H1 (cell line): ENCODE measurements at regions not wholly inside any gene's neighbourhood (a gene's known extent, or its start where the extent isn't known, plus 50 kb on each side); places are given as distances from the start of the nearest gene placed in this dataset.

Experiments used
- CTCF ChIA-PET: fragments of 300-600 bp; sonication (Branson Sonifier 250); formaldehyde crosslinking; loops from one replicate; lab custom pipeline; 2021; ENCODE audit not compliant: partially characterized antibody; lab: Charles Lee
- POLR2A ChIA-PET: fragments of 300-600 bp; sonication (Branson Sonifier 250); formaldehyde crosslinking; loops from one replicate; lab custom pipeline; 2021; ENCODE audit warnings: inconsistent platforms; ENCODE audit not compliant: partially characterized antibody; lab: Charles Lee
- DNase-seq, 2 experiments: peaks; one replicate each; pipeline versions ENCODE4 v3.0.0 to v3.0.0-alpha.2; 2010 to 2022; ENCODE audit warnings: low spot score in 2 of 2, low read depth in 1 of 2, mixed read lengths in 1 of 2
- FAIRE-seq: peaks from 2 replicates; lab custom pipeline; 2011; peaks lifted over from hg19 to GRCh38; lab: Jason Lieb, UNC
- H2AFZ ChIP-seq: 2 replicates; pipeline ENCODE4 v1.8.1; 2012; ENCODE audit warnings: low read length, inconsistent platforms
- H2AK5ac ChIP-seq: 2 replicates; pipeline ENCODE4 v1.6.1; 2013; ENCODE audit warnings: low read depth, low read length
- H2BK120ac ChIP-seq: replicated peaks from 2 replicates; pipeline ENCODE3; 2013; ENCODE audit warnings: low read depth, low read length, inconsistent platforms
- H2BK12ac ChIP-seq: 2 replicates; pipeline ENCODE4 v1.6.1; 2013; ENCODE audit warnings: low read depth, low read length
- H2BK15ac ChIP-seq: 2 replicates; pipeline ENCODE4 v1.6.1; 2013; ENCODE audit warnings: low read length
- H2BK20ac ChIP-seq: 2 replicates; pipeline ENCODE4 v1.6.1; 2013; ENCODE audit warnings: low read length
- H2BK5ac ChIP-seq: 2 replicates; pipeline ENCODE4 v1.6.1; 2013; ENCODE audit warnings: low read depth, low read length
- H3K14ac ChIP-seq: 2 replicates; pipeline ENCODE4 v1.6.1; 2013; ENCODE audit warnings: inconsistent platforms; ENCODE audit not compliant: insufficient read length
- H3K18ac ChIP-seq: 2 replicates; pipeline ENCODE4 v1.6.1; 2013; ENCODE audit warnings: low read length; ENCODE audit errors: extremely low read depth
- H3K23ac ChIP-seq: 2 replicates; pipeline ENCODE4 v1.6.1; 2013; ENCODE audit warnings: inconsistent platforms; ENCODE audit not compliant: insufficient read length
- H3K23me2 ChIP-seq: 2 replicates; pipeline ENCODE4 v1.6.1; 2013; ENCODE audit warnings: low read depth, low read length
- H3K27ac ChIP-seq: 2 replicates; pipeline ENCODE4 v1.6.1; 2011; ENCODE audit warnings: low read depth, low read length, inconsistent platforms
- H3K27me3 ChIP-seq, 4 experiments: replicated peaks in 1 of 4; 1 replicate in 1 of 4; 2 replicates in 3 of 4; pipeline versions ENCODE4 v1.6.1 to v1.8.1; 2011 to 2013; ENCODE audit warnings: low read length in 3 of 4, mild to moderate bottlenecking in 3 of 4, inconsistent platforms in 2 of 4, mixed read lengths in 2 of 4, moderate library complexity in 1 of 4; ENCODE audit not compliant: control insufficient read depth in 3 of 4, insufficient read depth in 3 of 4; ENCODE audit errors: extremely low read depth in 1 of 4
- H3K36me3 ChIP-seq, 4 experiments: 2 replicates each; pipeline versions ENCODE4 v1.6.1 to v1.8.1; 2011 to 2013; ENCODE audit warnings: mild to moderate bottlenecking in 4 of 4, low read length in 3 of 4, moderate library complexity in 2 of 4, control low read depth in 1 of 4, inconsistent platforms in 1 of 4; ENCODE audit not compliant: insufficient read depth in 4 of 4, control insufficient read depth in 2 of 4
- H3K4ac ChIP-seq: replicated peaks from 2 replicates; pipeline ENCODE3; 2013; ENCODE audit warnings: low read length, low read depth, mixed read lengths, inconsistent platforms; ENCODE audit not compliant: insufficient read length
- H3K4me1 ChIP-seq, 4 experiments: replicated peaks in 1 of 4; 1 replicate in 1 of 4; 2 replicates in 3 of 4; pipeline versions ENCODE4 v1.6.1 to v1.8.1; 2011 to 2013; ENCODE audit warnings: low read length in 3 of 4, inconsistent platforms in 2 of 4, mixed read lengths in 1 of 4; ENCODE audit not compliant: insufficient read depth in 4 of 4, control insufficient read depth in 3 of 4
- H3K4me2 ChIP-seq, 2 experiments: 2 replicates each; pipeline versions ENCODE4 v1.6.1 to v1.8.1; 2011 to 2013; ENCODE audit warnings: low read depth in 2 of 2, low read length in 2 of 2, control low read depth in 1 of 2, inconsistent platforms in 1 of 2, mild to moderate bottlenecking in 1 of 2; ENCODE audit not compliant: insufficient read depth in 1 of 2
- H3K4me3 ChIP-seq, 4 experiments: fragments of 200-600, 300-600 bp in 1 of 4; sonication (generic), shearing (Covaris generic), sonication (Bioruptor Twin) in 1 of 4; 2 replicates each; pipeline versions ENCODE4 v1.5.1 to v1.8.1; 2011 to 2016; ENCODE audit warnings: low read length in 4 of 4, low read depth in 3 of 4, control low read depth in 2 of 4, inconsistent platforms in 2 of 4, mild to moderate bottlenecking in 2 of 4, mixed read lengths in 1 of 4, moderate library complexity in 1 of 4; ENCODE audit not compliant: insufficient read depth in 2 of 4; ENCODE audit errors: extremely low read depth in 1 of 4
- H3K56ac ChIP-seq: replicated peaks from 2 replicates; pipeline ENCODE3; 2013; ENCODE audit warnings: low read depth, mild to moderate bottlenecking, mixed read lengths, low read length, inconsistent platforms; ENCODE audit not compliant: insufficient read length
- H3K79me1 ChIP-seq: 2 replicates; pipeline ENCODE4 v1.6.1; 2013; ENCODE audit warnings: low read depth, low read length, control low read depth
- H3K79me2 ChIP-seq, 2 experiments: 2 replicates each; pipeline versions ENCODE4 v1.6.1 to v1.8.1; 2012 to 2013; ENCODE audit warnings: low read length in 2 of 2, mild to moderate bottlenecking in 2 of 2, inconsistent platforms in 1 of 2; ENCODE audit not compliant: insufficient read depth in 2 of 2, control insufficient read depth in 1 of 2
- H3K9ac ChIP-seq, 4 experiments: replicated peaks in 1 of 4; 1 replicate in 1 of 4; 2 replicates in 3 of 4; pipeline versions ENCODE4 v1.6.1 to v1.8.1; 2011 to 2013; ENCODE audit warnings: low read depth in 3 of 4, low read length in 3 of 4, control low read depth in 2 of 4, mild to moderate bottlenecking in 2 of 4, moderate library complexity in 2 of 4, inconsistent platforms in 1 of 4; ENCODE audit errors: extremely low read depth in 1 of 4
- H3K9me3 ChIP-seq, 2 experiments: 2 replicates each; pipeline versions ENCODE4 v1.6.1 to v1.8.1; 2012 to 2013; ENCODE audit warnings: mild to moderate bottlenecking in 2 of 2, moderate library complexity in 2 of 2, control low read depth in 1 of 2, inconsistent platforms in 1 of 2, low read depth in 1 of 2, low read length in 1 of 2, mixed read lengths in 1 of 2; ENCODE audit not compliant: insufficient read depth in 2 of 2
- H4K20me1 ChIP-seq, 2 experiments: replicated peaks in 1 of 2; 2 replicates each; pipeline versions ENCODE3 to v1.8.1; 2011 to 2013; ENCODE audit warnings: inconsistent platforms in 2 of 2, low read length in 2 of 2, mild to moderate bottlenecking in 1 of 2; ENCODE audit not compliant: insufficient read depth in 2 of 2, control insufficient read depth in 1 of 2
- H4K5ac ChIP-seq: 2 replicates; pipeline ENCODE4 v1.6.1; 2013; ENCODE audit warnings: low read length, low read depth, mixed read lengths, inconsistent platforms; ENCODE audit not compliant: insufficient read length
- H4K8ac ChIP-seq: 2 replicates; pipeline ENCODE4 v1.8.0; 2013; ENCODE audit warnings: mild to moderate bottlenecking, moderate library complexity, low read length, inconsistent platforms; ENCODE audit not compliant: insufficient read depth; ENCODE audit errors: extremely low read depth
- H4K91ac ChIP-seq: replicated peaks from 2 replicates; pipeline ENCODE3; 2013; ENCODE audit warnings: low read length, mixed read lengths, inconsistent platforms; ENCODE audit not compliant: insufficient read length
- BCL11A ChIP-seq, 2 experiments: IDR thresholded peaks; one replicate each; pipeline ENCODE4 v1.6.1; 2011; ENCODE audit warnings: low read depth in 2 of 2, low read length in 2 of 2, mild to moderate bottlenecking in 2 of 2
- FOSL1 ChIP-seq: IDR thresholded peaks from 2 replicates; pipeline ENCODE4 v1.6.1; 2011; ENCODE audit warnings: mild to moderate bottlenecking, low read depth, low read length, moderate library complexity; ENCODE audit not compliant: insufficient read depth
- HDAC2 ChIP-seq, 2 experiments: fragments of 300-600 bp in 1 of 2; sonication (generic) in 1 of 2; IDR thresholded peaks; 2 replicates each; pipeline ENCODE4 v1.6.1; 2011 to 2012; ENCODE audit warnings: low read depth in 2 of 2, low read length in 2 of 2, mild to moderate bottlenecking in 2 of 2, moderate library complexity in 2 of 2, borderline replicate concordance in 1 of 2, inconsistent platforms in 1 of 2
- KDM4A ChIP-seq: IDR thresholded peaks from one replicate; pipeline ENCODE4 v1.7.1; 2012; ENCODE audit warnings: low read depth, mild to moderate bottlenecking, moderate library complexity, low read length, inconsistent platforms; ENCODE audit not compliant: severe bottlenecking
- MAFK ChIP-seq: IDR thresholded peaks from 2 replicates; pipeline ENCODE4 v1.6.1; 2012; ENCODE audit warnings: low read depth, mild to moderate bottlenecking, improper control_type of control experiment, low read length
- NRF1 ChIP-seq: IDR thresholded peaks from 2 replicates; pipeline ENCODE4 v1.6.1; 2011; ENCODE audit warnings: mild to moderate bottlenecking, low read depth, low read length, improper control_type of control experiment
- WGBS, 2 experiments: shearing (Covaris generic) in 1 of 2; methylation state at CpG; one replicate each; pipeline versions ENCODE4 v1.1.6 to v1.1.7; 2013 to 2015; ENCODE audit warnings: low lambda C conversion rate in 2 of 2, mixed read lengths in 2 of 2, inconsistent platforms in 1 of 2, low coverage in 1 of 2, missing lambda C conversion rate in 1 of 2; ENCODE audit not compliant: insufficient replicate concordance in 2 of 2, insufficient coverage in 1 of 2, insufficient read length in 1 of 2; ENCODE audit errors: extremely low coverage in 1 of 2, missing lambda C conversion rate in 1 of 2; 5-methylcytosine and 5-hydroxymethylcytosine counted together

DNA sequence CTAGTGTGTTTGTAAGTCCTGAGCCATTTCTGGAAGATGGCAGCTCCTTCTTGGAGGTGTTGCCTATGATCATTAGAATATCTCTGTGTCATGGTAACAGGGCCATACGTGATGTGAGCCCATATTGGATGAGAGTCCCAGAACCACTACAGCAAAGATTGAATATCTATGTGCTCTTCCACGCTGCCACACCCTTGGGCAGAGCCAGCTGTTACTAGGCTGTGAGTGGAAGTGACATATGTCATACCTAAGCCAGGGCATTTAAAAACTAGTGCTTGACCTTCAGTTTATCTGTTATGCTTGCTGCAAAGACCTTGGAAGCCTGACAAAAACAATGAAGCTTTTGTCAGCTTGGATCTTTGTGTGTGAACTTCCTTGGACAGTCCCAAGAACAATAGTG, 495.1 kb upstream of the CCDC196 start:
- H2BK12ac ChIP-seq, result no peak overlapping the region
- FAIRE-seq (no peak), DNase-seq (no peak)
- H3K23me2 ChIP-seq, result peaks cover 3% of the 10 kb centered on the region; the same call in 1 of the 2 replicates
- no peak overlapping the region for H2AK5ac ChIP-seq
- TF ChIP-seq HDAC2 (IDR thresholded peaks at IDR 0.05; ENCODE audit: borderline replicate concordance in 1 of 2, low read depth in 2 of 2, low read length in 2 of 2) (no peak), FOSL1 (no peak), MAFK (no peak), BCL11A (IDR thresholded peaks at IDR 0.05; ENCODE audit: low read depth in 2 of 2, low read length in 2 of 2) (no peak), KDM4A (no peak), NRF1 (no peak)
- no peak overlapping the region for H3K23ac ChIP-seq
- H2AFZ ChIP-seq, result 0 out of 2 replicates have a peak overlapping the region, but pooled peaks have one; percentile 3
- H4K91ac ChIP-seq, result no peak overlapping the region
- H2BK20ac ChIP-seq, result no peak overlapping the region
- no peak overlapping the region for H3K14ac ChIP-seq
- no peaks in the 10 kb centered on the region for H3K27me3 ChIP-seq
- no peak overlapping the region for H3K4me3 ChIP-seq
- no peaks in the 10 kb centered on the region for H4K20me1 ChIP-seq
- no peak overlapping the region for H2BK5ac ChIP-seq
- H3K36me3 ChIP-seq, result no peaks in the 10 kb centered on the region
- no peak overlapping the region for H4K8ac ChIP-seq
- H3K9ac ChIP-seq, result no peak overlapping the region
- H3K4me1 ChIP-seq, result peaks cover 0 to 11% (median 5%) of the 10 kb centered on the region in 4 experiments; a peak in 3 of 7 replicates
- no peak overlapping the region for H4K5ac ChIP-seq
- H3K18ac ChIP-seq, result no peak overlapping the region
- CTCF ChIA-PET, result interaction anchor here (0.6 to 1.9 kb wide), 3 partner anchors 30 to 762 kb away, joined by 3 to 13 read pairs (median 4); no protein-coding TSS in a partner anchor
- H3K4me2 ChIP-seq, result no peak overlapping the region
- no peak overlapping the region for H3K27ac ChIP-seq
- 91% methylated on average over 2 of the region's 2 CpGs; no CpG with 5 or more reads in 1 of the 2 experiments for WGBS, 2 experiments
- no peak overlapping the region for H2BK120ac ChIP-seq
- POLR2A ChIA-PET, result no interaction called here
- no peak overlapping the region for H3K4ac ChIP-seq
- H3K9me3 ChIP-seq, result no peaks in the 10 kb centered on the region
- H3K56ac ChIP-seq, result no peak overlapping the region
- H3K79me1 ChIP-seq, result no peaks in the 10 kb centered on the region
- no peaks in the 10 kb centered on the region for H3K79me2 ChIP-seq
- H2BK15ac ChIP-seq, result no peak overlapping the region
